ENCODE measurements at regions not wholly inside any gene's neighbourhood (a gene's known extent, or its start where the extent isn't known, plus 50 kb on each side); places are given as distances from the start of the nearest gene placed in this dataset.

- TF ChIP-seq, protein P1, sequence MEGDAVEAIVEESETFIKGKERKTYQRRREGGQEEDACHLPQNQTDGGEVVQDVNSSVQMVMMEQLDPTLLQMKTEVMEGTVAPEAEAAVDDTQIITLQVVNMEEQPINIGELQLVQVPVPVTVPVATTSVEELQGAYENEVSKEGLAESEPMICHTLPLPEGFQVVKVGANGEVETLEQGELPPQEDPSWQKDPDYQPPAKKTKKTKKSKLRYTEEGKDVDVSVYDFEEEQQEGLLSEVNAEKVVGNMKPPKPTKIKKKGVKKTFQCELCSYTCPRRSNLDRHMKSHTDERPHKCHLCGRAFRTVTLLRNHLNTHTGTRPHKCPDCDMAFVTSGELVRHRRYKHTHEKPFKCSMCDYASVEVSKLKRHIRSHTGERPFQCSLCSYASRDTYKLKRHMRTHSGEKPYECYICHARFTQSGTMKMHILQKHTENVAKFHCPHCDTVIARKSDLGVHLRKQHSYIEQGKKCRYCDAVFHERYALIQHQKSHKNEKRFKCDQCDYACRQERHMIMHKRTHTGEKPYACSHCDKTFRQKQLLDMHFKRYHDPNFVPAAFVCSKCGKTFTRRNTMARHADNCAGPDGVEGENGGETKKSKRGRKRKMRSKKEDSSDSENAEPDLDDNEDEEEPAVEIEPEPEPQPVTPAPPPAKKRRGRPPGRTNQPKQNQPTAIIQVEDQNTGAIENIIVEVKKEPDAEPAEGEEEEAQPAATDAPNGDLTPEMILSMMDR (IDR thresholded peaks at IDR 0.05), result no peak
- no peak for TF ChIP-seq POLR2A (IDR thresholded peaks at IDR 0.05)
These were observed 247.0 kb upstream of the RARB start for GRCh38 chr3:25181096-25181495.

All from testis (tissue), 2 donors.